Lower leg skin (tissue), 3 donors: ENCODE measurements at regions not wholly inside any gene's neighbourhood (a gene's known extent, or its start where the extent isn't known, plus 50 kb on each side); places are given as distances from the start of the nearest gene placed in this dataset.

Source experiments
- CTCF ChIP-seq, 3 donors: fragments of 450-650 bp; IDR thresholded peaks; one replicate each; pipeline ENCODE4 v1.5.1; 2016; ENCODE audit warnings: antibody characterized with exemption in 3 of 3, mild to moderate bottlenecking in 3 of 3, moderate library complexity in 2 of 3
- POLR2A ChIP-seq, 2 donors: fragments of 450-650 bp; IDR thresholded peaks; one replicate each; pipeline ENCODE4 v1.6.1; 2016 to 2017; ENCODE audit warnings: antibody characterized with exemption in 2 of 2, mild to moderate bottlenecking in 1 of 2, moderate library complexity in 1 of 2

- TF ChIP-seq POLR2A (IDR thresholded peaks at IDR 0.05) (no peak), CTCF (IDR thresholded peaks at IDR 0.05) (no peak)
Measured at GRCh38 chr6:82781620-82782204, 283.9 kb downstream of the UBE3D start.
